ENCODE measurements at regions not wholly inside any gene's neighbourhood (a gene's known extent, or its start where the extent isn't known, plus 50 kb on each side); places are given as distances from the start of the nearest gene placed in this dataset.

DNA sequence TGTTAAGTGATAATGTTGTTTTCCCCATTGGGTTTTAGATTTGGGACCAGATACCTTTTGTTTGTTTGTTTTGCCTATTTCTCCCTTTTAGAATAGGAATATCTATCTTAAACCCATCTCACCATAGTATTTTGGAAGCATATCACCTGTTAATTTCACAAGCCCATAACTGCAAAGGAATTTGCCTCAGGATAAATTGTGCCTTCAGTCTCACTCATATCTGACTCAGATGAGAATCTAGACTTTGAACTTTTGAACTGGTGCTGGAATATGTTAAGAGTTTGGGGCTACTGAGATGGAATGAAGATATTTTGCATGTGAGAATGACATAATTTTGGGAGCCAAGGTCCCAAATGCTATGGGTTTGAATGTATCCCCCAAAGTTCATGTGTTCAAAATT is 607.4 kb downstream of the HACE1 start:
- H3K4me3 Mint-ChIP-seq = no peak overlapping the region
- no peaks in the 10 kb centered on the region for H3K36me3 Mint-ChIP-seq
- ATAC-seq (no peak), DNase-seq (ENCODE audit: low spot score in 2 of 2) (no peak)
- H3K9me3 Mint-ChIP-seq = peaks cover 4% of the 10 kb centered on the region
- H3K4me1 Mint-ChIP-seq = no peaks in the 10 kb centered on the region
- H3K27ac Mint-ChIP-seq = no peak overlapping the region

DNA sequence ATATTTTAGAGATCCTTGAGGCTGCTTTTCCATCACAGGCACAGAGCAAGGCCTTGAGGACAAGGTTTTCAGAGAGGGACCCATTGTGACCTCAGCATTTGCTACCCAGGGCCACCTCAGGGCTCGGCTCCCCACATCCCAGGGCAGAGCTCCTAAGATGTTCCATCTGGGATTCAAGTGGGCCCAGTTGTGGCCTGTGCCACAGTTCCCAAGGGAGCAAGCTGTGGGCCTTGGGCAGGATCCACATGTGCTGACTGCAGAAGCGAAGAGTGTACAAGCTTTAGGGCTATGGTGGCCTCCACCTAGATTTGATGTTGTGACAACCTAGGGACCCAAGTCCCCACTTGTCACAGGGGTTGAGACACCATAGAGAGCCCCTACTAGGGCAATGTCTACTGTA is 608.1 kb downstream of the HACE1 start:
- no peaks in the 10 kb centered on the region for H3K4me1 Mint-ChIP-seq
- no peak overlapping the region for H3K27ac Mint-ChIP-seq

DNA sequence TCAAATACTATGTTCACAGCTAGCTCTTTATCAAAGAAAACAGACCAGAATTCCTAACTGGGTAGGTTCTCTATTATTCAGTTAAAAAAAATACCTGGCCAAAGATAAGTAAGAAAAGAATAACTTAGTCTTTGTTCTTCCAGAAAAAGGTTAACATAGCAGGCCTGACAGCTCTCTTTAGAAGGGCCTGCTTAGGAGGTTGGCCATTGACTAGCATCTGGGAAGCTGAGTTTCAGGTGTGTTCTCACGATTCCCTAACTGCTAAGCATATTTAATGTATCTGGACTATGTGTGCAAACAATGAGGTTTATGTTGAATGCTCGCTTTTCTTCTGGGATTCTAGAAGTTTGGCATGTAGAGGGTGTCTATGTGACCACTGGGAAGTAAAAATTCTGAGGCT is 618.9 kb downstream of the HACE1 start:
- Mint-ChIP-seq H3K9me3 (peaks cover 5% of the 10 kb centered on the region), H3K36me3 (no peaks in the 10 kb centered on the region), H3K4me3 (no peak overlapping the region), H3K4me1 (no peaks in the 10 kb centered on the region), H3K27ac (no peak overlapping the region)
- ATAC-seq (no peak), DNase-seq (ENCODE audit: low spot score in 2 of 2) (no peak)

More for the DNA sequence above, 608.1 kb downstream of the HACE1 start:
- peaks cover 4% of the 10 kb centered on the region for H3K9me3 Mint-ChIP-seq
- DNase-seq (ENCODE audit: low spot score in 2 of 2) = no peak
- no peak overlapping the region for H3K4me3 Mint-ChIP-seq
- no peaks in the 10 kb centered on the region for H3K36me3 Mint-ChIP-seq
- ATAC-seq = peak; percentile 49

DNA sequence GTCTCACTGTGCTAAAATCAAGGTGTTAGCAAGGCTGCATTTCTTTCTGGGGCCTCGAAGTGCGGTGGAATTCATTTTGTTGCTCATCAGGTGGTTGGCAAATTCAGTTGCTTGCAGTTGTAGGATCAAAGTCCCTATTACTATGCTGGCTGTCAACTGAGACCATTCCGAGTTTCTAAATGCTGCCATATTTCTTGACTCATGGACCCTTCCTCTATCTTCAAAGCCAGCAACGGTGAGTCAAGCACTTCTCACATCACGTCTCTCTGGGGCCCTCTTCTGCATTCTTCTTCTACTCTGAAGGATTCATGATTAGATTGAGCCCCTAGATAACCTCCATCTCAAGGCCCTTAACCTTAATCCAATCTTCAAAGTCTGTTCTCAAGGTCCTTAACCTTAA is 619.7 kb downstream of the HACE1 start:
- H3K36me3 Mint-ChIP-seq = no peaks in the 10 kb centered on the region
- no peak overlapping the region for H3K4me3 Mint-ChIP-seq

DNA sequence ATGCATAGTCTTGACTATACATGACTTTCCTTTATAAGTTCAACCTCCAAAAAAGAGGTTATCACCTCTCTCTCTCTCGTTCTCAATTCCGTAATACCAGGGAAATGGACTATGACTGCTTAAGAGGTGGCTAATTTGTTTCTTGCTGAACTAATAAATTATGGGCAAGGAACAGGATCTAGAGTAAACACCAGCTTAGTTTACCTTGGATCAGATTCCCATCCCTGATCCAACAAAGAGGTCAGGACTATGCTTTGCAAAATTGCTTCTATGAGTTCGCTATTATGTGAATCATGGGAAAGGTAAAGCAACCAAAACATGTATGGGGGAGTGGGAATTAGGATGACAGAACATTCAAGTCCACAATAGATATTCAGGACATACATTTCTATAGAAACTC is 630.7 kb downstream of the HACE1 start:
- no peak for DNase-seq (ENCODE audit: low spot score in 2 of 2)
- no peaks in the 10 kb centered on the region for H3K9me3 Mint-ChIP-seq
- H3K27ac Mint-ChIP-seq = no peak overlapping the region
- H3K36me3 Mint-ChIP-seq = no peaks in the 10 kb centered on the region
- no peak for ATAC-seq
- no peak overlapping the region for H3K4me3 Mint-ChIP-seq
- no peaks in the 10 kb centered on the region for H3K4me1 Mint-ChIP-seq

More for the DNA sequence above, 619.7 kb downstream of the HACE1 start:
- Mint-ChIP-seq H3K27ac (no peak overlapping the region), H3K9me3 (peaks cover 5% of the 10 kb centered on the region), H3K4me1 (no peaks in the 10 kb centered on the region)
- ATAC-seq = no peak
- no peak for DNase-seq (ENCODE audit: low spot score in 2 of 2)

DNA sequence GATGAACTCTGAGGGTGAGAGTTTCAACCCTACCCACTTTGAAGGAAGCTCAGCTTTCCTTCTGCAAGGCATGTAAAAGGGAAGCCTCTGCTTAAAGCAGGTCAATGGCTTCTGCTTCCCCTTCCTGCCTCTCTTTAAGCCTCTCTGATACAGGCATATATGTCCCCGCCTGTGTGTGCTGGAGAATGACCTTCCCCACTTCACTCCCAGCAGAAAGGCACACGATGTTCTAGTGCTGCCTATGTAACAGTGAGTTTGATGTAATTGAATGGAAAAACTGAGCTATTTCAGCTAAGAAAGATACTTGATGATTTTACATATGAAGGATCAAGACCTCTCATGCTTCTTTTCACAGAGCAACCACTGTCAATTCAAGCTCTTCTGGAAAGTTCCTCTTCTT is 632.2 kb downstream of the HACE1 start:
- DNase-seq (ENCODE audit: low spot score in 2 of 2) (no peak), ATAC-seq (no peak)
- Mint-ChIP-seq H3K36me3 (no peaks in the 10 kb centered on the region), H3K27ac (no peak overlapping the region), H3K9me3 (no peaks in the 10 kb centered on the region), H3K4me1 (no peaks in the 10 kb centered on the region), H3K4me3 (no peak overlapping the region)

DNA sequence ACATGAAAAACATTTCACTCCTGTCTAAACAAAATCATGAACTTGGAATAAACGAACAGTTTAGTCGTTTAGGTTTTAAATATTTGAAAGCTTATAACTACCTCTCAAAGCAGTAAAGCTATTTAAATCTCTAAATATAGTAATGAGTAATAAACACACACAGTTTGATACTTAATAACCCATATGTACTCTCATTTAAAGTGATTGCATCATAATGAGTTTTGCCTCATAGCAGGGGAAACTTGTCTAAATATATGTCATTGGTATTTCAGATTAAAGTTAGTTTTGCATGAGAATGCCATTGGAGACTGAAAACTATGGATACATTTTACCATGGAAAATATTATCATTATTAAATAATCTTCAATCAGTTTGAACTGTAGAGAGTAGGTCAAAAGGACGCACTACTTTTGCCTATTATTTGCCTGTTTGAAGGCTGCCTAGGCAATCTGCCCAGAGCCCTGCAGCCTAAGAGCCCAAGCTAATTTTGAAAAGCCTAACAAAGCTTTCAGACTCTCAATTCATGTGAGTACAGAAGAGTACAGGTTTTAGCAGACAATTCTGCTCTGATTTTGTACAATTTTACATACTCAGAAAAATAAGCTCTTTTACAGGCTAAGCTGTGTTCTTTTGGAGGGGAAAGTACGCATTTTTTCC is 632.8 kb downstream of the HACE1 start:
- ATAC-seq (no peak), DNase-seq (ENCODE audit: low spot score in 2 of 2) (no peak)
- Mint-ChIP-seq H3K27ac (no peak overlapping the region), H3K9me3 (no peaks in the 10 kb centered on the region), H3K36me3 (no peaks in the 10 kb centered on the region), H3K4me3 (no peak overlapping the region), H3K4me1 (no peaks in the 10 kb centered on the region)

DNA sequence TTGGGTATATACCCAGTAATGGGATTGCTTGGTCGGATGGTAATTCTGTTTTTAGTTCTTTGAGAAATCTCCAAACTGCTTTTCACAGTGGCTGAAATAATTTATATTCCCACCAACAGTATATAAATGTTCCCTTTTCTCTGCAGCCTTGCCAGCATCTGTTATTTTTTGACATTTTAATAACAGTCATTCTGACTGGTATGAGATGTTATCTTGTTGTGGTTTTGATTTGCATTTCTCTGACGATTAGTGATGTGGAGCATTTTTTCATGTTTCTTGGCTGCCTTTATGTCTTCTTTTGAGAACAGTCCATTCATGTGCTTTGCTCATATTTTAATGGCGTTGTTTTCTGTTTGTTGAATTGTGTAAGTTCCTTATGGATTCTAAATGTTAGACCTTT is 641.6 kb downstream of the HACE1 start:
- Mint-ChIP-seq H3K4me3 (no peak overlapping the region), H3K36me3 (no peaks in the 10 kb centered on the region), H3K4me1 (no peaks in the 10 kb centered on the region), H3K9me3 (no peaks in the 10 kb centered on the region), H3K27ac (no peak overlapping the region)
- DNase-seq (ENCODE audit: low spot score in 2 of 2) (no peak), ATAC-seq (no peak)

DNA sequence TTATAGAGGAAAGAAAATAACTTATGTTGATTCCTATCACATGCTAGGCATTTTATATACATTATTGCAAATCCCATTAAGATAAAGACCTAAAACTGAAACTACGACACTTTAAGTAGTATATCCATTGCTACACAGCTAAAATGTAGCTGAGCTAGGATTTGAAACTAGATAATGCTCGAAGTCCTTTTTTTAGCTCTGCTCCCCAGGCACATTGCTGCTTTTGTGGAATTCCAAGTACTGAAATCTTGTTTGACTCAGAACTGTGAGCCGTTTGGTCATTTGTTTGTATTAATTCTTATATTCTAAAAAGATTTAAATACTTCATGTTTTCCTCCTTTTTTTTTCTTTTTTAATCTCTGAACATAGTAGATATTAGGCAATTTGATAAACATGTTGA is 644.8 kb downstream of the HACE1 start:
- Mint-ChIP-seq H3K4me3 (no peak overlapping the region), H3K4me1 (no peaks in the 10 kb centered on the region), H3K36me3 (no peaks in the 10 kb centered on the region), H3K9me3 (no peaks in the 10 kb centered on the region), H3K27ac (no peak overlapping the region)
- DNase-seq (ENCODE audit: low spot score in 2 of 2) (no peak), ATAC-seq (no peak)

DNA sequence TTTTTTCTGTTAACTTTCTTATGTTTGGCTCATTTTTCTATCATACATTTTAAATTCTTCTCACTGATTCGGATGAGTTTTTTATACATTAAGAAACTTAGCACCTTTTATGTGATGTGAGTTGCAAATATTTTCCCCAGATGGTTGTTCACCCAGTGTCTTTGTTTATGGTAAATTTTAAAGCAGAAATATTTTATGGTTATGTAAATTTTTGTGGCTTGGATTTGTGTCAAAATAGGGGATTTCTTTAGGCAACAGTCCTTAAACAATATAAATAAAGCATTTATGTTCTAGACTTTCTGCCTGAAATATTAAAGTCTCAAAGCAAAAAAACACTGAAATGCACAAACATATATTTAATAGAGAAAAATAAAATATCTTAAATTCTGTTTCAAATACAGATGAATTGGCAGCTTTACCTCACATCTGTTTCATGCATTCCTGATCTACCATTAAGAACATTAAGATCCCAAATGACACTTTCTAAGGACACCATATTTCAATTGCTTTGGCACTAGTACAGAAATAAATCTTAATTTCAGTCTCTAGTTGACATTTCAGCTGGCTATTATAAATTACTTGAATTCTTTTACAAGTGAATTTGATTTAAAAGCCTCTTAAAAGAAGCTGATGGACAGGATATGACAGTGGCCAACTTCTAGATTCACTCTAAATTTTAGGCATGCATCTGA is 646.6 kb downstream of the HACE1 start:
- DNase-seq (ENCODE audit: low spot score in 2 of 2) = no peak
- Mint-ChIP-seq H3K9me3 (no peaks in the 10 kb centered on the region), H3K4me3 (no peak overlapping the region), H3K4me1 (no peaks in the 10 kb centered on the region), H3K36me3 (no peaks in the 10 kb centered on the region), H3K27ac (no peak overlapping the region)
- ATAC-seq = no peak

DNA sequence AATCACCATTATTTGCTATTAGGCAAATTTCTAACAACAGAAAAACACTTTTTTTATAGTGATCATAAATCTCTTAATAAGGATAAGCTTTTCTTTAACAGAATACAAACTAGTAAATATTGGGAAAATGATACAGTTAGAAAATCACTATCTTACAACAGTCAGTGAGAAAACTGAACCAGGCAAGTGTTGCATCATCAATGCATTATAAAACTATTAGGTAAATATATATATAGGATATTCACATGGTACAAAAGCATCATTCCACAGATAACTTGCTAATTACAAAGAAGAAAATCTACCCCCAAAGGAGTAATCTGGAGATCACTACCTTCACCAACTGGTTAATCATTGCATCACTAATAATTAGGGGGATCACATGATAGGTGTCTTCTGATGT is 652.1 kb downstream of the HACE1 start:
- DNase-seq (ENCODE audit: low spot score in 2 of 2) (no peak), ATAC-seq (no peak)
- Mint-ChIP-seq H3K4me1 (no peaks in the 10 kb centered on the region), H3K27ac (no peak overlapping the region), H3K36me3 (no peaks in the 10 kb centered on the region), H3K4me3 (no peak overlapping the region), H3K9me3 (no peaks in the 10 kb centered on the region)

DNA sequence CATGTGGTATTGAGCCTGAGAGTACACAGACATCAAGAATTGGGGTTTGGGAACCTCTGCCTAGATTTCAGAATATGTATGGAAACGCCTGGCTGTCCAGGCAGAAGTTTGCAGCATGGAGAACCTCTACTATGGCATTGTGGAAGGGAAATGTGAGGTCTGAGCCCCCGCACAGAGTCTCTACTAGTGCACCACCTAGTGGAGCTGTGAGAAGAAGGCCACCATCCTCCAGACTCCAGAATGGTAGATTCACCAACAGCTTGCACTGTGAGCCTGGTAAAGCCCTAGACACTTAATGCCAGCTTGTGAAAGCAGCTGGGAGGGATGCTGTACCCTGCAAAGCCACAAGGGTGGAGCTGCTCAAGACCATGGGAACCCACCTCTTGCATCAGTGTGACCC is 658.2 kb downstream of the HACE1 start:
- DNase-seq (ENCODE audit: low spot score in 2 of 2) (no peak), ATAC-seq (no peak)
- H3K27ac Mint-ChIP-seq = no peak overlapping the region
- peaks cover 3% of the 10 kb centered on the region for H3K9me3 Mint-ChIP-seq
- no peak overlapping the region for H3K4me3 Mint-ChIP-seq
- H3K36me3 Mint-ChIP-seq = no peaks in the 10 kb centered on the region
- no peaks in the 10 kb centered on the region for H3K4me1 Mint-ChIP-seq

DNA sequence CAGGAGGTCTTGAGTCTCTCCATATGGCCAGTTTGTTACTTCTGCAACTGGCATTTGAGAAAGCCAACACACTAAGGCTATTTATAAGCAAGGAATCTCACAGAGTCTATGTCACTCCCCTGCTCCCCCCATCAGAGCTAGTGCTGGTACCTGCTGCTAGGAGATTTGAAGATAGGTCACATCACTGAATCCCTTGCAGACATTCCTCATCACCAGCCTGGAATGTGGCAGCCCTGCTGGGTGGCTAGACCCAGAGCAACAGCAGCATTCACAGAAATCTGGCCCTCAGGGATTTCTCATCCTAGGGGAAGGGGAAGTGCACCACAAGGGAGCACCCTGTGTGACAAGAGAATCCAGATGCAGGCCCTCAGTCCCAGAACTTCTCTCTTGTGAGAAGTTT is 672.1 kb downstream of the HACE1 start:
- Mint-ChIP-seq H3K4me3 (no peak overlapping the region), H3K9me3 (peaks cover 9% of the 10 kb centered on the region), H3K27ac (no peak overlapping the region), H3K4me1 (no peaks in the 10 kb centered on the region), H3K36me3 (no peaks in the 10 kb centered on the region)
- no peak for DNase-seq (ENCODE audit: low spot score in 2 of 2)
- no peak for ATAC-seq

DNA sequence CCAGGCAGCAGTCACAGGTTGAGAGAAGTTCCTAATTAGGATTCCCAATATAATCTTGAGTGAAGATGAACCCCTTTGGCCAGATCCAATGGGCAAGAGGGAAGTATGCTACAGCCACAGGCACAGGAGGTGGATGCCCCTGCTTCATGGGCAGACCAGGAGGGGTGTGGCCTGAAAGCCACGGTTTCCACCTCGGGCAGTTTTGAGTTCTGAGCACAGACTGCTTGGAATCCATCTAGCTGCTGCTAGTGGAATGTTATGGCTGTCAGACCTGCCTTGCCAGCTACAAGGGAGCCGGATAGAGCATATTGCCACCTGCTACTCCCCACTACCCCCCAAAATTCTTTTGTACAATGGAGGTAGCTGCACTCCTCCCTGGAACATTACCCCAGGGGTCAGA is 672.9 kb downstream of the HACE1 start:
- ATAC-seq = no peak
- Mint-ChIP-seq H3K36me3 (no peaks in the 10 kb centered on the region), H3K4me1 (no peaks in the 10 kb centered on the region), H3K4me3 (no peak overlapping the region), H3K9me3 (peaks cover 4% of the 10 kb centered on the region), H3K27ac (no peak overlapping the region)
- DNase-seq (ENCODE audit: low spot score in 2 of 2) = no peak

DNA sequence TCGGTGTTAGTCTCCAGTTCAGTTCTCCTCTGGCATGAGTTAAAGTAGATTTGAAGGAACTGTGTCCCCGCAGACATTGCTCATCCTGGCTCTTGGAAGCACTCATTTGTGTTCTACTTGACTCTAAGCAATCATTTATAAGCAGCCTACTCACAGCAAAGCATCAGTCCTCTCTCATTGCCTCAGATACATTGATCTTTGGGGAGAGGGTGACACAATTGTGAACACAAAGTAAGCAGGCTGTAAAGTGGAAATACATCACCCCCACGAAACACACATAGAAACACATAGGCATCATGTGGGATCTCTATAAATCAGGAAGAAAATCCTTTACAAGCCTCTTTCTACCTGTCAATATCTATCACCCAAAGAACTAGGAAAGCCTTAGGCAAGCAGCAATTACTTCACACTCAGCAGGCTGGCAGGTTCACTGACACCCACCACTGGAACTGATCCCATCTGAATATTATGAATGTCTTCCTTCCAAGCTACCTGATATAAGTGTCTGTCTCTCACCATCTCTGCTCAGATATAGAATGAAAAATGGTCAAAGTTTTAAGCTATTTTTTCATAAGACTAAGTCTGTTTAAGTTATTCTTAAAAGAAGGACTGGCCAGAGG is 675.8 kb downstream of the HACE1 start:
- no peaks in the 10 kb centered on the region for H3K9me3 Mint-ChIP-seq
- H3K4me1 Mint-ChIP-seq = no peaks in the 10 kb centered on the region
- ATAC-seq (no peak), DNase-seq (ENCODE audit: low spot score in 2 of 2) (no peak)
- no peak overlapping the region for H3K27ac Mint-ChIP-seq
- no peaks in the 10 kb centered on the region for H3K36me3 Mint-ChIP-seq
- H3K4me3 Mint-ChIP-seq = no peak overlapping the region

DNA sequence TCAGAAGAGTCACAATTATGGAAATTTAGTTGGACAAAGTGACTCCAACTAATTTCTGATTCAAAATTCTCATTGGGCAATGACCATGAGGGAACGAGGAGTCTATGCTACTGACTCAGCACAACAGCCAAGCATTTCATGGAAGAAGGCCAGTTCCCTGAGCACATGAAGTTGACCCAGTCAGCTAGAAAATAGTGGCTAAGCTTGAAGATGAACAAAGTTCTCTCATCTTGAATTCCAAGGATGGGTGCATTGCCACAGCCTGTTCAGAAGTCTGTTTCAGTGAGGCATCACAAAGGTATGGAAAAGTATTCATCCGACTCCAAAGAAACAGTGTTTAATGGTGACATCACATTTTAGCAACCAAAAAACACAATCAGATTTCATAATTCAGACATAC is 676.9 kb downstream of the HACE1 start:
- Mint-ChIP-seq H3K27ac (no peak overlapping the region), H3K4me3 (no peak overlapping the region), H3K9me3 (no peaks in the 10 kb centered on the region), H3K36me3 (no peaks in the 10 kb centered on the region), H3K4me1 (no peaks in the 10 kb centered on the region)
- DNase-seq (ENCODE audit: low spot score in 2 of 2) (no peak), ATAC-seq (no peak)
